ENCODE measurements at regions not wholly inside any gene's neighbourhood (a gene's known extent, or its start where the extent isn't known, plus 50 kb on each side); places are given as distances from the start of the nearest gene placed in this dataset.

- Histone ChIP-seq H3K36me3 (replicated peaks) (no peaks in the 10 kb centered on the region), H3K27ac (no peak overlapping the region), H3K27me3 (replicated peaks) (no peaks in the 10 kb centered on the region), H3K4me3 (ENCODE audit: low read depth, low read length) (no peak overlapping the region)
- in situ Hi-C loops (cut with HindIII; ENCODE audit: low pct_ligation_motif_present, low sequenced_read_pairs): no loop called here
- TF ChIP-seq CTCF (IDR thresholded peaks at IDR 0.05; ENCODE audit: low read depth, low read length, missing control alignments): no peak
- no peak for DNase-seq
Measured at GRCh38 chr10:65292551-65292950, 1633.3 kb upstream of the LRRTM3 start.

- no peak overlapping the region for H3K27ac ChIP-seq
- in situ Hi-C loops (cut with HindIII; ENCODE audit: low pct_ligation_motif_present, low sequenced_read_pairs): no loop called here
- no peaks in the 10 kb centered on the region for H3K27me3 ChIP-seq (replicated peaks)
- no peak for DNase-seq
- no peak overlapping the region for H3K4me3 ChIP-seq (ENCODE audit: low read depth, low read length)
- H3K36me3 ChIP-seq (replicated peaks): no peaks in the 10 kb centered on the region
- TF ChIP-seq CTCF (IDR thresholded peaks at IDR 0.05; ENCODE audit: low read depth, low read length, missing control alignments): no peak
Measured at GRCh38 chr10:65294329-65294728, 1631.5 kb upstream of the LRRTM3 start.

- no peak overlapping the region for H3K27ac ChIP-seq
- H3K27me3 ChIP-seq (replicated peaks): no peaks in the 10 kb centered on the region
- H3K4me3 ChIP-seq (ENCODE audit: low read depth, low read length): no peak overlapping the region
- no peak for DNase-seq
- no peaks in the 10 kb centered on the region for H3K36me3 ChIP-seq (replicated peaks)
- in situ Hi-C loops (cut with HindIII; ENCODE audit: low pct_ligation_motif_present, low sequenced_read_pairs): no loop called here
- no peak for TF ChIP-seq CTCF (IDR thresholded peaks at IDR 0.05; ENCODE audit: low read depth, low read length, missing control alignments)
Measured at GRCh38 chr10:65301181-65301580, 1624.7 kb upstream of the LRRTM3 start.

- Histone ChIP-seq H3K4me3 (ENCODE audit: low read depth, low read length) (no peak overlapping the region), H3K36me3 (replicated peaks) (no peaks in the 10 kb centered on the region), H3K27ac (no peak overlapping the region), H3K27me3 (replicated peaks) (no peaks in the 10 kb centered on the region)
- no peak for DNase-seq
- in situ Hi-C loops (cut with HindIII; ENCODE audit: low pct_ligation_motif_present, low sequenced_read_pairs): no loop called here
- TF ChIP-seq CTCF (IDR thresholded peaks at IDR 0.05; ENCODE audit: low read depth, low read length, missing control alignments): no peak
Measured at GRCh38 chr10:65306201-65306600, 1619.6 kb upstream of the LRRTM3 start.

GRCh38 chr10:65312876-65313275 lies 1613.0 kb upstream of the LRRTM3 start:
- no peak for TF ChIP-seq CTCF (IDR thresholded peaks at IDR 0.05; ENCODE audit: low read depth, low read length, missing control alignments)
- Histone ChIP-seq H3K27me3 (replicated peaks) (no peaks in the 10 kb centered on the region), H3K36me3 (replicated peaks) (no peaks in the 10 kb centered on the region), H3K27ac (no peak overlapping the region), H3K4me3 (ENCODE audit: low read depth, low read length) (no peak overlapping the region)
- no peak for DNase-seq
- in situ Hi-C loops (cut with HindIII; ENCODE audit: low pct_ligation_motif_present, low sequenced_read_pairs): no loop called here

- peak; percentile 25 for DNase-seq
- TF ChIP-seq CTCF (IDR thresholded peaks at IDR 0.05; ENCODE audit: low read depth, low read length, missing control alignments): no peak
- in situ Hi-C loops (cut with HindIII; ENCODE audit: low pct_ligation_motif_present, low sequenced_read_pairs): no loop called here
- H3K27ac ChIP-seq: no peak overlapping the region
- H3K36me3 ChIP-seq (replicated peaks): no peaks in the 10 kb centered on the region
- no peaks in the 10 kb centered on the region for H3K27me3 ChIP-seq (replicated peaks)
- H3K4me3 ChIP-seq (ENCODE audit: low read depth, low read length): no peak overlapping the region
Measured at GRCh38 chr10:65313406-65313805, 1612.4 kb upstream of the LRRTM3 start.
